Suprapubic skin (tissue), 4 donors: ENCODE measurements at regions not wholly inside any gene's neighbourhood (a gene's known extent, or its start where the extent isn't known, plus 50 kb on each side); places are given as distances from the start of the nearest gene placed in this dataset.

Source experiments
- CTCF ChIP-seq, 2 donors: fragments of 200-600 bp in 1 of 2; fragments of 450-650 bp in 1 of 2; sonication (generic) in 1 of 2; IDR thresholded peaks; one replicate each; pipeline ENCODE4 v1.5.1; 2016 to 2019; ENCODE audit warnings: antibody characterized with exemption in 2 of 2, mild to moderate bottlenecking in 1 of 2, moderate library complexity in 1 of 2
- EP300 ChIP-seq: sonication (generic); formaldehyde crosslinking; IDR thresholded peaks from one replicate; pipeline ENCODE4 v1.6.1; 2017; ENCODE audit warnings: antibody characterized with exemption
- POLR2A ChIP-seq, 2 donors: fragments of 450-650 bp; IDR thresholded peaks; one replicate each; pipeline ENCODE4 v1.6.1; 2017; ENCODE audit warnings: antibody characterized with exemption in 2 of 2, mild to moderate bottlenecking in 2 of 2, moderate library complexity in 2 of 2
- POLR2AphosphoS5 ChIP-seq, 3 donors: sonication (generic); formaldehyde crosslinking; IDR thresholded peaks; one replicate each; pipeline ENCODE4 v1.6.1; 2017; ENCODE audit warnings: antibody characterized with exemption in 3 of 3

GRCh38 chr5:154535535-154535934, 57.5 kb upstream of the HAND1 start:
- TF ChIP-seq CTCF (IDR thresholded peaks at IDR 0.05) (no peak), POLR2A (IDR thresholded peaks at IDR 0.05) (no peak), POLR2AphosphoS5 (IDR thresholded peaks at IDR 0.05) (no peak), EP300 (no peak)
